Coronary artery (tissue), 2 donors: ENCODE measurements at regions not wholly inside any gene's neighbourhood (a gene's known extent, or its start where the extent isn't known, plus 50 kb on each side); places are given as distances from the start of the nearest gene placed in this dataset.

Experiments used
- DNase-seq: peaks from one replicate; pipeline ENCODE4 v3.0.0-alpha.2; 2017; ENCODE audit warnings: low spot score
- H3K27ac ChIP-seq, 2 donors: fragments of 200-600 bp; sonication (generic); one replicate each; pipeline ENCODE4 v1.5.1; 2016 to 2019
- H3K4me3 ChIP-seq: fragments of 200-600 bp; sonication (generic); 2 replicates; pipeline ENCODE4 v1.5.1; 2016; ENCODE audit warnings: mild to moderate bottlenecking, moderate library complexity
- TF ChIP-seq, protein P1 (sequence below): fragments of 200-600 bp; sonication (generic); IDR thresholded peaks from one replicate; pipeline ENCODE4 v1.5.1; 2019; ENCODE audit warnings: antibody characterized with exemption

DNA sequence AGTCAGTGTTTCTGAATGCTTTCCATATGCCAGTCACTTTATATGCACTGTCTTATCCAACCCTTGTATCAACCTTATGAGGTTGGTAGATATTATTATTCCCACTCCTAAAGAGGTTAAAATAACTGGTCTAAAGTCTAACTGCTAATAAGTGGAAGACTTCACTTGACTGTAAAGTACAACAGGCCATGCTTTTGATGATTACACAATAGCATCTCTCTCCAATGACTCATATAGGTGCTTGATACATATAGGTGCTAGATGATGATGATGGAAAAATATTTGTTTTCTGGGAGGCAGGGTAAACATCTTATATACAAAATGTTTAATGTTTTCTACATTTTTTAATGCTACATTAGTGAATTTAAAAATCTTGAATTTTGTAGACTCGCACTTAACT is 75.9 kb upstream of the NR3C1 start:
- DNase-seq: no peak
- no peak overlapping the region for H3K27ac ChIP-seq
- TF ChIP-seq, protein P1, sequence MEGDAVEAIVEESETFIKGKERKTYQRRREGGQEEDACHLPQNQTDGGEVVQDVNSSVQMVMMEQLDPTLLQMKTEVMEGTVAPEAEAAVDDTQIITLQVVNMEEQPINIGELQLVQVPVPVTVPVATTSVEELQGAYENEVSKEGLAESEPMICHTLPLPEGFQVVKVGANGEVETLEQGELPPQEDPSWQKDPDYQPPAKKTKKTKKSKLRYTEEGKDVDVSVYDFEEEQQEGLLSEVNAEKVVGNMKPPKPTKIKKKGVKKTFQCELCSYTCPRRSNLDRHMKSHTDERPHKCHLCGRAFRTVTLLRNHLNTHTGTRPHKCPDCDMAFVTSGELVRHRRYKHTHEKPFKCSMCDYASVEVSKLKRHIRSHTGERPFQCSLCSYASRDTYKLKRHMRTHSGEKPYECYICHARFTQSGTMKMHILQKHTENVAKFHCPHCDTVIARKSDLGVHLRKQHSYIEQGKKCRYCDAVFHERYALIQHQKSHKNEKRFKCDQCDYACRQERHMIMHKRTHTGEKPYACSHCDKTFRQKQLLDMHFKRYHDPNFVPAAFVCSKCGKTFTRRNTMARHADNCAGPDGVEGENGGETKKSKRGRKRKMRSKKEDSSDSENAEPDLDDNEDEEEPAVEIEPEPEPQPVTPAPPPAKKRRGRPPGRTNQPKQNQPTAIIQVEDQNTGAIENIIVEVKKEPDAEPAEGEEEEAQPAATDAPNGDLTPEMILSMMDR: no peak
- no peak overlapping the region for H3K4me3 ChIP-seq

DNA sequence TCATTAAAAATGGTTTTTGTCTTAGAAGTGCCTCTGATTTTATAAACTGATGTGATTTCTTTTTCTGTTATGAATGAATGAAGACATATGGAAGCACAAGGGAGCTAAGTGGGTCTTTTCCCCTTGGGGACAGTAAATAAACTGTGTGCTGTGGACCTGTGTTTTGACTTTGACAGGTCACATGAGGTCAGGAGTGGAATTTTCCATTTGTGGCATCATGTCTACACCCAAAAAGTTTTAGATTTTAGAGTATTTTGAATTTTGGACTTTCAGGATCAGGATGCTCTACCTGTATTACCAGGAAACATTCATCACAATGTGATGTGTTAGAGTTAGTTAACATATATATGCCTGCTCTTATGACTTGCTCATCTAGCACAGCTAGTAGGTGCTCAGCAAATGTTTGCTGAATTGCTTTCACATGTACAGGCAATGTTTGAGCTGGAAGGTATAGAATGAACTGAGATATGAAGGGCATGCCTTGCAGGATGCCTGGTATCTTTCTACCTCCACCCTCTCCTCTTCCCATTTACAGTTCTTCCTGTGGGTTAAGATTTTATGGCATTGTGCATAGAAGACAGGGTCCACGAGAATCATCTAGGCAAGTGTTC is 73.2 kb upstream of the NR3C1 start:
- Histone ChIP-seq H3K27ac (no peak overlapping the region), H3K4me3 (no peak overlapping the region)
- DNase-seq: no peak
- TF ChIP-seq, protein P1: no peak

DNA sequence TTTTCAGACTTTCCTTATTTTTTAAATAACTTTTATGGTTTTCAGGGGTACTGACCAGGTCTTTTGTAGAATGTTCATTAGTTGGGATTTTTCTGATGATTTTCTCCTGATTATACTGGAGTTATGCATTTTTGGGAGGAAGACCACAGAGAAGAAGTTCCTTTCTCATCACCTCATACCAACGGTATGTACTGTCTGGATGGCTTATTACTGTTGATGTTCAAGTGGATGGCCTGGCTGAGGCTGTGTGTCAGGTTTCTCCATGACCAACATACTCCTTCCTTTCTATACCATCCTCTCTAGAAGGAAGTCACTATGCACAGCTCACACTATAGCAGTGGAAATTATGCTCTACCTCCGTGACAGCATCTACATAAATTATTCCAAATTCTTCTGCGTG is 71.1 kb upstream of the NR3C1 start:
- Histone ChIP-seq H3K27ac (no peak overlapping the region), H3K4me3 (no peak overlapping the region)
- no peak for DNase-seq
- TF ChIP-seq, protein P1: no peak

DNA sequence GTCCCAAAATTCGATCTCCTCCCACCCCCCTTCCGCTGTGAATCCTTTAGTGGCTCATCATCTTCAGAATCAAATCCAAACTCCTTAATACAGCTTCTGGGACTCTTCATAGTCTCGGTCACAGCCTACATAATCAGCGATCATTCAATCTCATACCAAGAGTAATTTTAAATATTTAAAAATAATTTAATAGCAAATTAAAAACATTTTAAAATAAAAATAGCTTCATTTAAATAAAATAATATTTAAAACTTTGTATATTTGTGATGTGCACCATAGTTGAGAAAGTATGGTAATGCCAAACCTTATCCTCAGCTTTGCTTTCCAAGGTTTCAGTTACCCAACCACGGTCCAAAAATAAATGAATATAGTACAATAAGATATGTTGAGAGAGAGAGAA is 70.0 kb upstream of the NR3C1 start:
- TF ChIP-seq, protein P1: no peak
- DNase-seq: no peak
- Histone ChIP-seq H3K4me3 (no peak overlapping the region), H3K27ac (no peak overlapping the region)

DNA sequence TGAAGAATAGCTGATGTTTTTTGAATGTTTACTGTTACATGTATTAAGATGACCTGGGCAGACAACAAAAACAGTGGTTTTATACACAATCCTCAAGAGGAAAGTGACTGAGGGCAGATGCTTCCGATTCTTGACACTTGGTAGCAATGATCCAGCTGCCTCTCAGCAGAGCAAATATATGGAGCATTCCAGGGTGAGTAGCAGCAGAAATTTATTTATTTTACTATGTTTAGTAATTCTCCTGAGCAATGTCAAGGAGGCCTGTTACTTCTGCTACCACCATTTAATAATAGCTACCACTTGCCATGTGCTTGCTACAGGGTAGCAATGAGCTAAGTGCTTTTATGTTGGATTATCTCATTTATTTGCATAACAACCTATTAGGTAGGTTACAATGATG is 69.1 kb upstream of the NR3C1 start:
- TF ChIP-seq, protein P1: no peak
- H3K4me3 ChIP-seq: no peak overlapping the region
- H3K27ac ChIP-seq: no peak overlapping the region
- no peak for DNase-seq

DNA sequence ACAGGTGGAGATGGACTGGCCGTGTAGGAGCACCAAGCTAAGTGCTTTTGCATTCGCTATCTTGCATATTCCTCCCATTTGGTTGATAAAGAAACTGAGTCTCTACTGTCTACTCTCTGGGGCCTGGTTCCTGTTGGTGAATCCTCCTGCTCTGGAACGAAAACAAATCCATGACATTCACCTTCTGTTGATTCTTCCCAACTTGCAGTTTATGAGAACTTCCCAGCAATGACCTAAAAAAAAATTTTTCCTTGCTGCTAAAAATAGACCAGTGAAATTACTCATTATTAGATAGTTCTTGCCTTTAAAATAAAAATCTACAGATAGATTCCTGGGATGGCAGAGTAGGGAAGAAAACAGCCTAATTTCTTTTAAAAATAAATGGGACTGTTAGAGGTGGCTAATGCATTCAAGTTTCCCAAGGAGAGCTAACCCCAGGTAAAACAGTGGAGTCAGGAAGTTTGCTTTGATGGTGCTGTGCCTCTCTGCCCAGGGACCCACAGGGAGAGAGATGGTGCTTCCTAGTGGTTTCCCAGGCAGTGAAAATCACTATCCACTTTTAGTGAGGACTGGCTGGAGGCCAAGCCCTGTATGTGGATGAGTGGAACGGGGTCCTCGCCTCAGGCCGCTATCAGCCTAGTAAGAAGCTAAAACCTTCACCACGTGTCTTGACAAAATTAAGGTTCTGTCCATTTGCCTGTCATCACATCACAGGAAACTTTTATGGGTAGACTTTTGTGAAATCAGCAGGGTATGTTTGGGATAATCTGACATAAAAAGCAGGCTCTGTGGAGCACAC is 68.4 kb upstream of the NR3C1 start:
- Histone ChIP-seq H3K27ac (no peak overlapping the region), H3K4me3 (no peak overlapping the region)
- TF ChIP-seq, protein P1: no peak
- no peak for DNase-seq

DNA sequence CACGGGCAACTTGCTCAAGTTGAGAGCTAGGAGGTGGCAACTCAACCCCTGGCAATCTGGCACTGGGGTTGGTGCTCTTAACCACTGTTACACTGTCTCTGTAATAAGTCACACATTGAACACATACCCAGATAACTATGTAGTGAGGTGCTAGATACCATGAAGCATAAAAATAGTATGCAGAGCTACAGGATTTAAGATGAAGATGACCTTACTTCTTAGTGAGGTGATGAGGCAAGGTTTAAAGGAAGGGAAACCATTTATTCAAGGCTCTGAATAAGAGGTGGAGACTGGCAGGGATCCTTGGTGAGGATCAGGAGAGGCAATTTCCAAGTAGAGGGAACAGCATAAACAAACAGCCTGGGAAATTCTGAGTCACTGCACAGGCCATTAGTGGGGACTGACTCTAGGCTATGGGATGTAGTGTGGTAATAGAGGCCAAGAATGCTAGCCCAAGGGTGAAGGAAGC is 67.6 kb upstream of the NR3C1 start:
- DNase-seq: no peak
- TF ChIP-seq, protein P1: no peak
- Histone ChIP-seq H3K4me3 (no peak overlapping the region), H3K27ac (no peak overlapping the region)
